ENCODE measurements at regions not wholly inside any gene's neighbourhood (a gene's known extent, or its start where the extent isn't known, plus 50 kb on each side); places are given as distances from the start of the nearest gene placed in this dataset.
A peak's percentile ranks its signal among the peaks of the same experiment; 100 is the strongest.
"Not testable (repeated sequence)": the region's sequence is repeated elsewhere in the genome, so short reads cannot be mapped to it uniquely, and the experiment has no call there.

DNA sequence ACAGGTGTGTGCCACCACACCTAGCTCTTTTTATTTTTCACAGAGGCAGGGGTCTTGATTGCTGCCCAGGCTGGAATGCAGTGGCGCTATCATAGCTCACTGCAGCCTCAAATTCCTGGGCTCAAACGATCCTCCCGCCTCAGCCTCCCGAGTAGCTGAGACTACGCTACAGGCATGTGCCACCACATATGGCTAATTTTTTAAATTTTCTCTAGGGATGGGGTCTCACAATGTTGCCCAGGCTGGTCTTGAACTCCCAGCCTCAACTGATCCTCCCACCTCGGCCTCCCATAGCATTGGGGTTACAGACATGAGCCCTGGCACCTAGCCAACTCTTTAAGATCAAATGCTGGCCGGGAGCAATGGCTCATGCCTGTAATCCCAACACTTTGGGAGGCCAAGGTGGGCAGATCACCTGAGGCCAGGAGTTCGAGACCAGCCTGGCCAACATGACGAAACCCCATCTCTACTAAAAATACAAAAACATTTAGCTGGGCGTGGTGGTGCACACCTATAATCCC lies 50.6 kb upstream of the MYL10 start:
- DNase-seq (ENCODE audit: low read depth): not testable (repeated sequence)

DNA sequence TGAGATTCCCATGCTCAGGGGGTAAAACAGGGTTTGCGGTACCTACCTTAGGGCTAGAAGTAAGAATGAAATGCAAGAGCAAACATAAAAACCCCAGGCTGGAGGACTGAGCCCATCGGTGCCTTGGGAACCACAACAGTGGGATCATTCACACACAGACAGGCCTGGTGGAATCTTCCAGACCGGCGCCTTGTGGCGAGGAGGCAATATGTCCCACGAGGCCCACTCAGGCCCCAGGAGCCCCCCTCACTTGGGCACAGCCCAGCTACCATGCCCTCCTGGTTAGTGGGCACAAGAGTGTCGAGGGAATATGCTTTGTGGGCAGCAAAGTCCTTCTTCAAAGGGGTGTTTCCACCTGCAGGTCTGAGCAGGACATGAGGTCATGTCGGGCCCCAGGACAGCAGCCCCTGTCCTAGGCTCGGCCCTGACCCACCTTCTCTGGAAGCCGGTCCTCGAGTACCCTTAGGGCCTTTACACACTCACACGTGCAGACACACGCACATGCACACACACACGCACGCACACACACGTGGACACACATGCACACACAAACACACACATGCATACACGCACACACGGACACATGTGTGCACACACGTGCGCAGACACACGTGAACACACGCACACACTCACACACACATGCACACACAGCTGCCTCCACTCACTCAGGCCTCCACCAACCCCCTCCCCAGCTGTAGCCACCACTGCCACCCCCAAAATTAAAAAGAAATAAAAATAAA lies 51.5 kb upstream of the MYL10 start:
- peak; percentile 29 for DNase-seq (ENCODE audit: low read depth)

DNA sequence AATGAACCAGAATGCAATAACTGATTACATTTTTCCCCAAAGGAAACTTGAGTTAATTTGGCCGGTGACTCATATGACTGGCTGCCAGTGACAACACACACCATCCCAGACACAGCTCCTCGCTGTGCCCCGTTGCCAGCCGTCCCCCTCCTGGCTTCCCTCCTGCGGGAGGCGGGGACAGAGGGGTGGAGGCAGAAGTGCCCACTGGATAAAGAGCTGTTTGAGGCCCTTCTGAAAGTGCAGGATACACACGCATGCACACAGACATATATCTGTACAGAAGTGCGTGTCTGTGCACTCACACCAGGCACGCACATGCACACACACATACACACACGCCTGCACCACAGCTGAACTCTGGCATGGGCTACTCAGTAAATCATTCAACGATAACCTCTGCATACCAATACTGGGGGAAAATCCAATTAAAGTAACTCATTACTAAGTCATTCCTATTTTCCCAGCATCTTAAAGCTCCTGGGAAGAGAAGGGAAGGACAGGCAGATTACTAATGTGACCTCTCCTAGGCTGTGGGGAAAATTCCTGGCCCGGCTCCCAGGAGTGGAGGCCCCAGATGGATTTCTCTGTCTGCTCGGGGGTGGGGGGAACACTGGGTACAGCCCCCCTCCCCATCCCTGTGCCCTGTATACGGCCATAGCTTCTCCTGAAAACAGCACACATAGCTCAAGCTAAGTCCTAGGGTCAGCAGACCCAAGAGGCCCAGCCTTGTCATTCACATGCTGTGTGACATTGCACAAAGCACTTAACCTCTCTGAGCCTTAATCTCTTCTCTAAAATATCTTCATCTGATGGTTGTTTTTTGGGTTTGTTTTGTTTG lies 52.3 kb upstream of the MYL10 start:
- DNase-seq (ENCODE audit: low read depth): peak; percentile 89

DNA sequence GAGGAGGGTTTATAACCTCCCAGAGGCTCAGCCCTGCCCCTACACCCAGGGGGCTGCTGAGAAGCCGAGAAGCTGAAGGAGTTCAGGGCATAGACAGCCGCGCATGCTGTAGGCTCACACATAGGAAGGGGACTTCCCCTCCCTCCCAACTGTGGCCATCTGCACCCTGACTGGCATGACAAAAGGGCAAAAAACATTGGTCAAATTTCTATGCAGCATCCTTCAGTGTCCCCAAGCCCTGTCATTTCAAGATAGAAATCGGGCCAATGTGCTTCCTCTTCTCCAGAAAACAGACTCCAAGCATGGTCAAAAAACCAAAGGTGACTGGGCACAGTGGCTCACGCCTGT lies 55.9 kb upstream of the MYL10 start:
- DNase-seq (ENCODE audit: low read depth): no peak

DNA sequence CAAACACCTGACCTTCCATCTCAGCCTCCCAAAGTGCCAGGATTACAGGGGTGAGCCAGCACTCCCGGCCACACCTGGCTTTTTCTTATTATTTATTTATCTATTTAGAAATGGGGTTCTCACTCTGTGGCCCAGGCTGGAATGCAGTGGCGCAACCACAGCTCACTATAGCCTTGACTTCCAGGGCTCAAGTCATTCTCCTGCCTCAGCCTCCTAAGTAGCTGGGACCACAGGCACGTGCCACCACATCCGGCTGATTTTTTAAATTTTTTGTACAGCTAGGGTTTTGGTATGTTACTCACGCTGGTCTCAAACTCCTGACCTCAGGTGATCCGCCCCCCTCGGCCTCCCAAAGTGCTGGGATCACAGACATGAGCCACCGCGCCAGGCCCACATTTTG lies 56.9 kb upstream of the MYL10 start:
- no peak for DNase-seq (ENCODE audit: low read depth)

DNA sequence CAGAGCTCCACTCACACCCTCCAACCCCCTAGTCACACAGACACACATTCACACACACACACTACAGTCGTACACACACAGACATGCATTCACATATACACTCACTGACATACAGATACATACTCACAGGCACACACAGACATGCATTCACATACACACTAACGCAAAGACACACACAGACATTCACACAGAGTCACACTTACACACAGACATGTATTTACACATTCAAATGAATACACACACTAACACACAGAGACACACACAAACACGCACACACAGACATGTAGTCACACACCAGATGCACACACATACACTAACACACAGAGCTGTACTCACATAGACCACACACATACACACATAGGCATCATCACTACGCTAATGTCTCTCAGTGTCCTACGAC lies 58.0 kb upstream of the MYL10 start:
- DNase-seq (ENCODE audit: low read depth): no peak

DNA sequence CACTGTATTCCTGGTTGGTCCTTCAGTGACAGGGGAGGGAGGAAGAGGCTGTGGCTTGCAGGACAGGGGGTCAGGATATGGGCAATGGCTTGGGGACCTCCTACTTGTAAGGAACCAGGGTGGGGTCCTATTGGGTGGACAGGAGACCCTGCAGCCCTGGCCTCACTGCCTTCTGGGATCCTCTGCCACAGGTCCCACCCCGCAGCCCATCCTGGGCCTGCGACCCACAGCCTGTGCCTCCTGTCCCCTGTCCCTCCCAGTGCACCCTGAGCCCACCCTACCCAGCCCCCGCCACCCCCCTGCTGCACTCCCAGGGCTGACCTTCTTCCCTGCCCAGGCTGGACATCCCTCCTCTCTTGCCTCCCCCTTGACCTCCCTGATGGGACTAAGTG lies 58.7 kb upstream of the MYL10 start:
- DNase-seq (ENCODE audit: low read depth): no peak

DNA sequence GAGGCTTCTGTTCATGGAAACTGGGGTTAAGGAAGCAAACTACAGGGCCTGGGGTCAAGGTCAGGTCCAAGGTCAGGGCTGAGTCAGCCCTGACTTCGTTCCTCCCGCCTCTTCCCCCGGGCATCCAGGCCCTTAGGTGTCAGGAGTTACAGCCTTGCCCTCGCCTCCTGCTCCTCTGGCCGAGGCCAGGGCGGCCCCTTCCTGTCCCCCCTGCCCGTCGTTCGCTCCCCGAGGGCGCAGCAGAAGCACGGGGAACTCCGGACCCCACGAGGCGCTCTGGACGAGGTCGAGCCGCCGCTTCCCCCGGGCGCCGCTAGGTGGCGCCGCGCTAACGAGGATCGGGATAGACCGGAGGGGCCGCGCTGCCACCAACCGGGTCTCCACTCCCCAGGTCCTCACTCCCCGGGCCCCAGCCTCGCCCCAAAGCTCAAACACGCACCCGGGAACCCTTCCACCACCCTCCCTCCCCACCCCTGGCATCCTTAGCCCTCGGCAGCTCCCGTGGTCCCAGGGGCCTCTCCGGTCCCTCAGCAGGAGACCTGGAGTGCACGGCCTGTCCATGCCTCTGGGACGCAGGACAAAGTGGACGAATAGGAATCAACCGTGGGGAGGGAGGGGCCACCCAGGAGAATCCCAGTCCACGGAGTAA lies 59.2 kb upstream of the MYL10 start:
- DNase-seq (ENCODE audit: low read depth): peak; percentile 53

DNA sequence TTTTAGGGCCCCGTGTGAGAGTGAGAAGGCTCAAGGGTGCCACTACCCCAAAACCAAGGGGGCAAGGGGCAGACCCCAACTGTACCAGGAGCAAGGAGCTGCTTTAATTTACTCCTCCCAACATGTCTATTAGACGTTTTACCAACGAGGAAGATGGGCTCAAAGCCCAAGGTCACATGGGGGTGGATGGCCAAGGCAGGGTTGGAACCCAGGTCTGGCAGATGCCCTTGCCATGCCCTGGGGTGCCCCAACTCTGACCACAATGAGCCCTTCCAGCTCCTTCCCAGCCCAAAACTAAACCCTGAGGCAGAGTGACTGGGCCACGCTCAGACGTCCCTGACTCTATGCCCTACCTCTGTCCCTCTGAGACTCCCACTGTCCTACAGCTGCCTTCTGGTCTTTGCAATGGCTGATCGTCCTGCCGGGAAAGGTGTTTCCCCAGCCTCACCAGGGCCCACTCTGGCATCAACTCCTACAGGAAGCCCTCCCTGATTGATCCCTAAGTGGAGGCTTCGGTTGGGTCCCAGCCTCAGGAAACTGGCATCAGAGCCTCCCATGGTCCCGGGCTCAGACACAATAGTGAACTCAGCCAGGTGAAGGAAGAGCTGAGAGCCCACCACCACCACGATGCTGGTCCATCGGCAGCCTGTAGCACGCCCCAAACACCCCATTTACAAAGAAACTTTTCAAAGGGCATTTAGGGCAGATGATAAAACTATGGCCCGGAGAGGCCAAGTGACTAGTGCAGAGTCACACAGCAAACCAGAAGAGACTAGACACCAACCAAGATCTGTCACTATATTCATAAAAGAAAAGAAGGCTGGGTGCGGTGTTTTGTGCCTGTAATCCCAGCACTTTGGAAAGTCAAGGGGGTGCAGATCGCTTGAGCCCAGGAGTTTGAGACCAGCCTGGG lies 60.2 kb upstream of the MYL10 start:
- DNase-seq (ENCODE audit: low read depth): no peak

DNA sequence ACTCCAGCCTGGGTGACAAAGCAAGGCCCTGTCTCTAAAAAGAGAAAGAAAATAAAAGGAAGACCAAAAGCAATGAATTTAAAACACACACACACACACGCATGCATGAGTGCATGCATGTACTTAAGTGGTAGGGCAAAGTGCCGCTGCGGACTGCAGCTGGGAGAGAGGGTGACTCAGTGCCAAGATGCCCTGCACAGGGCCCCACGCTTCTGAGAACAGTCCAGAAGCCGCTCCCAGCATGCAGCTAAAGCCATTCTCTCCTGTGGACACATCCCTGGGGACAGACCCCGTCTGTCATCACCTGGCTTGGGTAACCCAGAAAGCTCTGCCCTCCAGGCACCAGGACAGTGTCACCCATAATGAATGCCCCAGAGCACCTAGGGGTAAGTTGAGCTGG lies 61.0 kb upstream of the MYL10 start:
- no peak for DNase-seq (ENCODE audit: low read depth)

DNA sequence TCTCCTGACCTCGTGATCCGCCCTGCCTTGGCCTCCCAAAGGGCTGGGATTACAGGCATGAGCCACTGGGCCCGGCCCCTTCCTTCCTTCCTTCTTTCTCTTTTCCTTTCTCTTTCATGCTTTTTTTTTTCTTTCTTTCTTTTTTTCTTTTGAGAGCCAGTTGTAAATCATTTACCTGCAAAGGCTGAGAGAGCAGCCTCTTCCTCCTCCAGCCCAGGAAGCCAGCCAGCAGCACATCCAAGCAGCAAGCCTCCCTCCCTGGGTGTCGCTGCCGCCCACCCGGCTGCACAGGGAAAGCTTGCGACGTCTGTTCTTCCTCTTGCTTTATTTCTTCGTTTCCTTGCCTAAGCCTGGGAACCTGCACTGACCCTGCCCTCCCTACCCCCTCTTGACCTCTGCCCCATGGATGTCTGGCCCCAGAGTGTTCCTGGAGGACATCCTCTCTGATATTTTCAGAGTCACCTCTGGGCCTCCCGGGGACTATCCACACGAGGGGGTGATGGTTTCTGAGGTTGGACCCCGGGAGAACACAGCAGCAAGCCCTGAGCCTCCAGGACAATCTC lies 62.8 kb upstream of the MYL10 start:
- no peak for DNase-seq (ENCODE audit: low read depth)

DNA sequence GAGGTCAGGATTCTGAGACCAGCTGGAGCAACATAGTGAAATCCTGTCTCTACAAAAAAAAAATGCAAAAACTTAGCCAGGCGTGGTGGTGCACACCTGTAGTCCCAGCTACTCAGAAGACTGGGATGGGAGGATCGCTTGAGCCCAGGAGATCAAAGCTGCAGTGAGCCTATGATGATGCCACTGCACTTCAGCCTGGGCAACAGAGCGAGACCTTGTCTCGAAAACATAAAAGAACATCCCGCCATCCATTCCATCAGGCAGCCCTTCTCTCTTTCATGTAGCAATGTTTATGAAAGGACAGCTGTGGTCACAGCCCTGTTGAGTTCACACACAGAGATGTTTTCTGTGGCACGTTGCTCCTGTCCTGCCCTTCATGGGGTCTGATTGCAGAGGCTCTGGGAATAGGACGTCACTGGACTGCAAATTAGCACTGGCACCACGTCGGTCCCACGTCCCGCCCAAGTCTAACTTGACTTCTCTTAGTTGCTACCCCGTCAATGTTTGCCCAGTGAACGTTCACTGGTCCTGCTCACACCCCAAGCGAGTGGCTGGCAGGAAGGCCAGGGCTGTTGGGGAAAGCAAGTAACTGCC lies 64.5 kb upstream of the MYL10 start:
- no peak for DNase-seq (ENCODE audit: low read depth)

DNA sequence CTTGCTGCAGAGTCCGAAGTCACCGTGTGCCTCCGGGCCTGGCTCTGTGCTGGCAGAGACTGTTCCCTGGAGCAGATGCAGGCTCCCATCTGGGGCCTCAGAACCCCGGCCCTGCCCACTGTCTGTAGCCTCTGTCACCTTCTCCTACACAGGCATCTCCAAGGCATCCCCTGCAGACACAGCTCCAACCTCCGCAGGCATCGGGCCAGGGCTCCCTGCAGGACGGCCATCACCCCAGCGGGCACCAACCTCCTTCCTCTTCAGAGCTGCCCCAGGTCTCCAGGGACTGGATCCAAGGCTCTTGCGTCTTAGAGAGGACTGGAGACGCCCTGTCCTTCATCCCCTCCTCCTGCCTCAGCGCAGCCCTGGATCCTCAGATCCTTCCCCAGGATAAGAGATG lies 69.9 kb upstream of the MYL10 start:
- DNase-seq (ENCODE audit: low read depth): no peak

DNA sequence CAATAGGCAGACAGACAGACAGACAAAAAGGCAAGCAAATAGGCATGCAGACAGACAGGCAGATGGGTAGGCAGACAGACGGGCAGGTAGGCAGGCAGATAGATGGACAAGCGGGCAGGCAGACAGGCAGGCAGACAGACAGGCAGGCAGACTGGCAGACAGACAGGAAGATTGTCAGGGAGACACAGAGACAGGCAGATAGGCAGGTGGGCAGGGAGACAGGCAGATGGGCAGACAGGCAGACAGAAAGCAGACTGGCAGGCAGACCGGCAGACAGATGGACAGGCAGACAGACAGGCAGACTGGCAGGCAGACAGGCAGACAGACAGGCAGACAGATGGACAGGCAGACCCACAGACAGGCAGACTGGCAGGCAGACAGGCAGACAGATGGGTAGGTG lies 70.3 kb upstream of the MYL10 start:
- no peak for DNase-seq (ENCODE audit: low read depth)

DNA sequence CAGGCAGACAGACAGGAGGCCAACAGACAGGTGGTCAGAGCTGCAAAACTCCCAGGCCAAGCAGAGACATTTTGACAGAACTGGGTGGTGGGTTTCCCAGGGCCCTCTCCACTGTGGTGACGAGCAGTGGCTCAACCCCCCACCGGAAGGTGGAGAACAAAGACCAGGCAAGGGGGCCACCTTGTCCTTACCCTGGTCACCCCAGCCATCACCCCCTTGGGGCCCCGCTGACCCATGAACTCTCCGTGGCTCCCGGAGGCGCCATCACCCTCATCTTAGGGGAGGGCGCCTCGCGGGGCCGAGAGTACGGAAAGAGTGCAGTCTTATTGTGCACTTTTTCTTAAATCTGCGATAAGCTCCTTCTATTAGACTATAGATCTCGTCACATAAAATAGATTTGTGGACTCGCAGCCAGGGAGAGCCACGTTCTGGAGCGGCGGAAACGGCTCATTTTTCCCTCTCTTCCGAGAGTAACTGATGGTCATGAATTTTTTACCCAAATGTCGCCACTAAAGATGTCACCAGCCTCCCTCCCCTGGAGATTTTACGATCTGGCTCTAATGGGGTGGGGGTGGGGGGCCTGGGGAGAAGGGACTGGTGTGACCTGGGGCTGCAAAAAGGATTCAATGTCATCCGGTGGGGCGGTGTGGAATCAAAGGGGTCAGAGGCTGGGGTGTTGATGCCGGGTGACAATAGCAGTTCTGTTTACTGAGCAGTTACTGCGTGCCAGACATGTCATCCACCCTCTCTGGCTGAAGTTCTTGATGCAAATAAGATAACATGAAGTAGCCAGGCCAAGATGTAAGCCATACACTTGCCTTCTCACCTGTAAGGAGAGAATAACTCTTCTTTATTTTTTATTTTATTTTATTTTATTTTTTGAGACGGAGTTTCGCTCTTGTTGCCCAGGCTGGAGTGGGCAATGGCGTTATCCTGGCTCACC lies 71.1 kb upstream of the MYL10 start:
- DNase-seq (ENCODE audit: low read depth): no peak

DNA sequence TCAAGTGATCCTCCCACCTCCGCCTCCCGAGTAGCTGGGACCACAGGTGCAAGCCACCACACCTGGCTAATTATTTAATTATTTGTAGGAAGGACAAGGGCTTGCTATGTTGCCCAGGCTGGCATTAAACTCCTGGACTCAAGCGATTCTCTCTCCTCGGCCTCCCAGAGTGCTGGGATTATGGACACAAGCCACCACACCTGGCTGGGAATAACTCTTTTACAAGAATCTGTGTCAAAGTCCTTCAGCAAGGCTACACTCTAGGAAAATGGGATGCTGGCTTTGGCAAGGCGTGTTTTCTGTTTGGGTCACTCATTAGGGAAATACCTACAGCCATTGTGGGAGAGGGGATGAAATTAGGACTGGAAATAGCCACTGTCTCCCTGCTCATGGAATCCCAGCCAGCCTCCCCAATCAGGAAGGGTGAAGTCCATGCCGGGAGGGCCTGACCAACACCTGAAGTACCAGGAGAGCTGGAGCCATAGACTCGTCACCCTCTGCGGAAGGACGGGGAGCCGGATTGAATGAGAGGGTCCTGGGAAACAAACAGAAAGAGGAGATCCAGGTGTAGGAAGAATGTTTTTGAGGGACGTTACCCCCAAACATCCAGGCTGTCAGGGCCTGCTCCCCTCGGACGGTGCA lies 72.2 kb upstream of the MYL10 start:
- no peak for DNase-seq (ENCODE audit: low read depth)

DNA sequence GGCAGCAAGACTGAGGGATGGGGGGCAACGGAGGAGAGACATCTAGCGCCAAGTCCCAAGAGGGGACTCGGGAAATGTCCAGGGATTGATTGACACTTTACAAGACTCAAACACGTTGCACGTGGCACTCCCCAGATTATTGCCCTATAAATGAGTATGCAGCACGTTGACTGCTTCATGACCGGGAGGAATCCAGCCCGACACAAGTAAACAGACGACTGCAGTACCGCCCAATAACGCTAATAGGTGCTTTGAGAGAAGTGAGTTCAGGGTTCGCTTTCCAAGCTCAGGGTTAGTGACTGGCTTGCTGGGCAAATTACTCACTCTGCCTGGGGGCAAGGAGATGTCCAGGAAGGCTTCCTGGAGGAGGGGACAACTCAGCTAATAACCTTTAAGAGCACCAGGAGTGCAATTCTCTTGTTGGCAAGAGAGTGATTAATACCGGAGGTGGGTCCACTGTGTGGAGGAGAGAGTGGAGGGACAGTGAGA lies 73.3 kb upstream of the MYL10 start:
- DNase-seq (ENCODE audit: low read depth): no peak

DNA sequence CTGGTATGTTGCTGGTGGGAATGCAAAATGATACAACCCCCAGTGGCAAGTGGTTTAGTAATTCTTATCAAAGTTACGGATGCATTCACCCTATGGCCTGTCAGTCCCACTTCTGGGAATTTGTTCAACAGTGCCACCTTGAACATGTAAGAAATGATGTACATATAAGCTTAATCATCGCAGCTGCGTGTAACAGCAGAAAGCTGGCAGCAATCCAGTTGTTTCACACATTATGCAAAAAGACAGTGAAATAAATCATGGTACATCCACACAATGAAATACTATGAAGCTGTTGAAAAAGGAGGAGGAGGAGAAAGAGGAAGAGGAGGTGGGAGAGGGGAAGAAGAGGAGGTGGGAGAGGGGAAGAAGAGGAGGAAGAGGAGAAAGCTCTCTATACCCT lies 76.2 kb upstream of the MYL10 start:
- no peak for DNase-seq (ENCODE audit: low read depth)

DNA sequence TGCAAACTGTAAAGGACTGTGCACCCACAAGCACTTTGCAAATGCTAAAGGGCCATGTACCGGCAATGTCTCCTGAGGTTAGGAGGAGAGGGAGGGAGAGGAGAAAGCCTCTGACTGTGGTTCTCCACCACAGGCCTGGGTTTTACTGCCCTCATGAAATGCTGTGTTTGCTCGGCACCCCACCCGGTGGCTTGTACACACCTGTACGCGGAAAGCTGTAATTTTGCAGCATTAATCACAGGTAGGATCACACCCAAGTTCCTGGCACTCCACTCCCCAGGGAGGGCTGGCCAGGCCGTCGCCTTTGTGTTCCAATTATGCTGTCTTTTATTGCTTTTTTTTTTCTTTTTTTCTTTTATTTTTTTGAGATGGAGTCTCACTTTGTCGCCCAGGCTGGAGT lies 78.5 kb upstream of the MYL10 start:
- no peak for DNase-seq (ENCODE audit: low read depth)
